Epithelial cell of esophagus (primary cell): ENCODE measurements at regions not wholly inside any gene's neighbourhood (a gene's known extent, or its start where the extent isn't known, plus 50 kb on each side); places are given as distances from the start of the nearest gene placed in this dataset.

ENCODE experiments used
- DNase-seq: peaks from one replicate; pipeline ENCODE4 v3.0.0; 2010; ENCODE audit warnings: low read depth
- H3K4me3 ChIP-seq: 2 replicates; pipeline ENCODE4 v1.5.1; 2011; ENCODE audit warnings: mild to moderate bottlenecking, low read length, control low read depth
- TF ChIP-seq, protein P1 (sequence below): IDR thresholded peaks from 2 replicates; pipeline ENCODE4 v1.5.1; 2011; ENCODE audit warnings: low read depth, mild to moderate bottlenecking, low read length, control low read depth, inconsistent platforms; ENCODE audit not compliant: insufficient read depth; ENCODE audit errors: missing control alignments

DNA sequence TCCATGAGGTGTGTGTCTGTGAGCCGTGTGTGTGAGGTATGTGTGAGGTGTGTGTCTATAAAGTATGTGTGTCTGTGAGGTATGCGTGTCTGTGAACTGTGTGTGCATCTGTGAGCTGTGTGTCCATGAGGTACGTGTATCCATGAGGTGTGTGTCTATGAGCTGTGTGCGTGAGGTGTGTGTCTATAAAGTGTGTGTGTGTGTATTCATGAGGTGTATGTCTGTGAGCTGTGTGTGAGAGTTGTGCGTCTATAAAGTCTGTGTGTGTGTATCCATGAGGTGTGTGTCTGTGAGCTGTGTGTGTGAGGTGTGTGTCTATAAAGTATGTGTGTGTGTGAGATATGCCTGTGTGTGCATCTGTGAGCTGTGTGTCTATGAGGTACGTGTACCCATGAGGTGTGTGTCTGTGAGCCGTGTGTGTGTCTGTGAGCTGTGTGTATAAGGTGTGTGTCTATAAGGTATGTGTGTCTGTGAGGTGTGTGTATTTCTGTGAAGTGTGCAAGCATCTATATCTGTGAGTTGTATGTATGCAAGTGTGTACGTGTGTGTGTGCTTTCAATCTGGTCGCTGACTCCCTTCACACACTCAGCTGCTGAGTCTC is 91.9 kb upstream of the FOXP4 start:
- no peak overlapping the region for H3K4me3 ChIP-seq
- TF ChIP-seq, protein P1, sequence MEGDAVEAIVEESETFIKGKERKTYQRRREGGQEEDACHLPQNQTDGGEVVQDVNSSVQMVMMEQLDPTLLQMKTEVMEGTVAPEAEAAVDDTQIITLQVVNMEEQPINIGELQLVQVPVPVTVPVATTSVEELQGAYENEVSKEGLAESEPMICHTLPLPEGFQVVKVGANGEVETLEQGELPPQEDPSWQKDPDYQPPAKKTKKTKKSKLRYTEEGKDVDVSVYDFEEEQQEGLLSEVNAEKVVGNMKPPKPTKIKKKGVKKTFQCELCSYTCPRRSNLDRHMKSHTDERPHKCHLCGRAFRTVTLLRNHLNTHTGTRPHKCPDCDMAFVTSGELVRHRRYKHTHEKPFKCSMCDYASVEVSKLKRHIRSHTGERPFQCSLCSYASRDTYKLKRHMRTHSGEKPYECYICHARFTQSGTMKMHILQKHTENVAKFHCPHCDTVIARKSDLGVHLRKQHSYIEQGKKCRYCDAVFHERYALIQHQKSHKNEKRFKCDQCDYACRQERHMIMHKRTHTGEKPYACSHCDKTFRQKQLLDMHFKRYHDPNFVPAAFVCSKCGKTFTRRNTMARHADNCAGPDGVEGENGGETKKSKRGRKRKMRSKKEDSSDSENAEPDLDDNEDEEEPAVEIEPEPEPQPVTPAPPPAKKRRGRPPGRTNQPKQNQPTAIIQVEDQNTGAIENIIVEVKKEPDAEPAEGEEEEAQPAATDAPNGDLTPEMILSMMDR, result no peak
- DNase-seq, result no peak

DNA sequence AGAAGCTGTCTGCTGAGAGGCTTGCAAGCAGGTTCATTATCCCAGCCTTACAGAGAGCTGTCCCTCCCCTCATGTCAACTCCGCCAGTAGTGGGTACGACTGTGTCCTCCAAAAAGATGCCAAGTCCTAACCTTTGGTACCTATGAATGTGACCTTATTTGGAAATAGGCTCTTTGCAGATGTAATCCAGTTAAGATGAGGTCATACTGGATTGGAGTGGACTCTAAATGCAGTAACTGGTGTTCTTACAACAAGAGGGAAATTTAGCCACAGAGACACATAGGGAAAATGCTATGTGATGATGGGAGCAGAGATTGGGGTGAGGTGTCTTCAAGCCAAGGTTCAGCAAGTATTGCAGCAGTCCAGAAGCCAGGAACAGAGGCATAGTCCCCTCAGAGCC is 90.8 kb upstream of the FOXP4 start:
- H3K4me3 ChIP-seq, result no peak overlapping the region
- TF ChIP-seq, protein P1, result no peak
- no peak for DNase-seq

DNA sequence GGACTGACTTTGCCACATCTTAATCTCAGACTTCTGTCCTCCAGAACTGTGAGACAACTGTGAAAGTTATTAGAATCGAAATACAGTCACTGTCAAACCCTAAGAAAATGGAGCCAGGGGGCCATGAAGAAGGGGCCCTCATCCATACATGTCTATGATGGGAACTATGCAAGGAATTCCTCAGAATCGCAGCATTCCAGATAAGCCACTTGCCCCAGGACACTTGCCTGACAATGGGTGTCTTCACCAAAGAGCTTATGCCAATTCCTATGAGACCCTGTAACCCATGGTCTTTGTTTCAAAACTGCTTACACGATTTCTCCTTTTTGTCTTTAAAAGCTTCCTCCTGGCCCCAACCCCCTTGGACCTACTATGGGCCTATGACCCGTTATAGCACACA is 90.4 kb upstream of the FOXP4 start:
- TF ChIP-seq, protein P1, result no peak
- no peak overlapping the region for H3K4me3 ChIP-seq
- no peak for DNase-seq

DNA sequence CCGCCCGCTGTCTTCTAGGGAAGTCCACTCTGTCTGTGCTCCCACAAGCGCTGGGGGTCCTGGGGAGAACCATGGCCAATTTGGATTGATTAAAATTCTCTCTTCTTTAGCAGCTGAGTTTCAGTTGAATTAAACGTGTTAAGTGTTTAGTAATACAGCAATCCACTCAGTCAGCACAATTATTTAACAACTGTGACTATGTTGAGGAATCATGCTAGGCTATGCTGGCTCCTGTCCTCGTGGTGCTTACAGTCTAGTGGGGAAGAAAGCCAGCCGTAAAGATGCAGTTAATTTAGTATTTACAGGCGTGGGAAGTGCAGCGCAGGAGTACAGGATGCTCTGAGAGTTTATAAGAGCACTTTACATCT is 88.9 kb upstream of the FOXP4 start:
- no peak for DNase-seq
- TF ChIP-seq, protein P1, result no peak
- no peak overlapping the region for H3K4me3 ChIP-seq

DNA sequence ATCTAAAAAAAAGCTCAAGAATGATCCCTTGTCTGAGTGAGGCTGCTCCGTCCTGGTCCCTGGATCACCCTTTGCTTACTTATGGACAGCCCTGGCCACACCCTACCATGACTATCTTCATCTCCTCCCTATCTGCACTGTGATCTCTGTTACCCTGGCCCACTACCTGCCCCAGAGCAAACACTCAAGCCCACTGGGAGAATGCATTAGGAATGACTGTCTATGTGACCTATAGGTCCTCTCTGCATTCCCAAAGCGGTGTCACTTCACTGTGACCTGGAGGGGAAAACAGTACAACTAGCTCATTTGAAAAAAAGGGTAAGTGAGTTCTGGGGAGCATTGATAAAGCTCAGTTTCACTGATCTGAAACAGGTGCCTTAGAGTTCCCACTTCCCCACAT is 86.4 kb upstream of the FOXP4 start:
- DNase-seq, result no peak
- TF ChIP-seq, protein P1, result no peak
- no peak overlapping the region for H3K4me3 ChIP-seq

DNA sequence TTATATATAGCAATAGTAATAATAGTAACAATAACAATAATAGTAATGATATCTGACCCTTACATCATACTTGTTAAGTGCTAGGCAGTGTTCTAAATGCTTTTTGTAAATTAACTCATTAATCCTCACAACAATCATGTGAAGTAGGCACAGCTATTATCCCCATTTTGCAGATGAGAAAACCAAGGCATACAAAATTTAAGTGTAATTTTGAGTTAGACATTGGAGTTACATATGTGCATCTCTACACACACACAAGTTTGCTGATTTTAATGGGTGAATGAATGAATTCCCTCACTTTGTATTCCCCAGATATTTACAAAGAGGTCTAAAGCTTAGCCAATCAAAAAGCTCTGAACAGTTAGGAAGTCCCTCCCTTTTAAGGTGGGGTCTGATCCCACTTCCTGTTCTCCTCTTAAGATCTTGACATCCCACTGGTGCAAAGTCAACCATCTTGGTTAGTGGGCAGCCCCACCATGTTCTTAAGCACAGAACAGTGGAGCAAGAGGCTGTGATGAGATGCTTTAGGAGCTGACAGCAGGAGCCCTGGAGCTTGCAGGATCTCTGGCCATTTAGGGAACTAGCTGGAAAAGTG is 85.3 kb upstream of the FOXP4 start:
- no peak overlapping the region for H3K4me3 ChIP-seq
- no peak for DNase-seq
- TF ChIP-seq, protein P1, result no peak

DNA sequence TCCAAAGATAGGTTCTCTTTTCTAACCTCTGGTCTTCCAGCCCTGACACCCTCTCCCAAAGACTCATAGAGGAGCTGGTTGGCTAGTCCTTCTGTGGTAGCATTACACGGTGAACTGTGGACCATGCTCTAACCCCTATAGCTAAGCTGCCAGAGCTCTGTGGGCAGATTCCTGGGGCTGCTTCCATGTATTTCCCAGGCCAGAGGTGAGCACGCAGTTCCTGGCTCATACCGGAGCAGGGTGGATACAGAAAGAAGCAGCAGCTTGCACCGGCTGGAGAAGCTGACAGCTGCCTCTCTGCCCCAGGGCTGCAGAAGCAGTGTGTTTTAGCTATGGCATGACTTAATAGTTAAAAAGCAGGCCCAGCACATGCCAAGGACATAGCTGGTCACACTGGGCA is 84.1 kb upstream of the FOXP4 start:
- TF ChIP-seq, protein P1, result no peak
- H3K4me3 ChIP-seq, result no peak overlapping the region
- DNase-seq, result no peak
